Effector CD8-positive, alpha-beta T cell (primary cell): ENCODE measurements at regions not wholly inside any gene's neighbourhood (a gene's known extent, or its start where the extent isn't known, plus 50 kb on each side); places are given as distances from the start of the nearest gene placed in this dataset.
"Not testable (repeated sequence)": the region's sequence is repeated elsewhere in the genome, so short reads cannot be mapped to it uniquely, and the experiment has no call there.

Experiments used
- DNase-seq: peaks from one replicate; lab custom pipeline; 2025; lab: John Stamatoyannopoulos, UW

DNA sequence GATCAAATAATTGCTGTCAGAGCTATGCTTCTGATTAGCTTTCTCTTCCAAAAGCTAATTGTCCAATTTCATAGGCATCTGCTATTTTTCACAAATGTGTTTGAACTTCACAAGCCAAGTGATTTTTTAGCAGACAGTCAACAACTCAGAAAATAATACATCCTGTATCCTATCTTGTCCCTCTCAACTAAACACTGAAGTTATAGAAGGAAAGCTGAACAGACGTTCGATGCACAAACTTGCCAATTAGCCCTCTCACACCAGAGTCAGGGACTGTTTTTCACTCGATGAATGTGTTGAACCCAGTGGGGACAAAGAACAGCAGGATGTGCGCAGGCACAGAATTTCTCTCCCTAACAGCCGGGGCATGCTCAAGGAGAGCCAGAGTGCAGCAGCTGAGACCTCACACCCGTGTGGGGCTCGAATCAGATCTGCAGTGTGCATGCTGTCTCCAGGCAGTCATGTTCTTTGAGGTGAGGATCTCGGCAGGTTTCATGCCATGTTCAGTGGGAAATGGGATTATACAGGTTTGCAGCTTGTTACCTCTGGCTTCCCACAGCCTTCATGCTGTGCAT, 246.7 kb upstream of the SDK2 start:
- DNase-seq, result no peak

DNA sequence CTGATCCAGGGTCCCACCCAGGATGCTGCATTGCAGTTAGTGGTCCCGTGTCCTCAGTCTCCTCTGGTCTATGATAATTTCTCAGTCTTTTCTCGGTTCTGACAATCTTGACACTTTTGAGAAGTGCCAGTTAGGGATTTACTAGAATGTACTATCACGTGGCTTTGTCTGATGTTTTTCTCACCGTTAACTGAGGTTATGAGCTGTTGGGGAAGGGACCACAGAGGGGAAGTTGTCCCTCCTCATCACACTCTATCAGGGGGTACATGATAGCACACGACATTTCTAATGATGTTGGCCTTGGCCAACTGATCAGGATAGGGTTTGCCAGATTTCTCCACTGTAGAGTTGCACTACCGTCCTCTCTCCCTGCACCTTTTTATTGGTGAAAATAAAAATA, 250.9 kb upstream of the SDK2 start:
- DNase-seq, result no peak

- DNase-seq, result no peak
Measured at GRCh38 chr17:73896966-73897365, 252.7 kb upstream of the SDK2 start.

GRCh38 chr17:73899839-73900238, 255.6 kb upstream of the SDK2 start:
- DNase-seq, result no peak

DNA sequence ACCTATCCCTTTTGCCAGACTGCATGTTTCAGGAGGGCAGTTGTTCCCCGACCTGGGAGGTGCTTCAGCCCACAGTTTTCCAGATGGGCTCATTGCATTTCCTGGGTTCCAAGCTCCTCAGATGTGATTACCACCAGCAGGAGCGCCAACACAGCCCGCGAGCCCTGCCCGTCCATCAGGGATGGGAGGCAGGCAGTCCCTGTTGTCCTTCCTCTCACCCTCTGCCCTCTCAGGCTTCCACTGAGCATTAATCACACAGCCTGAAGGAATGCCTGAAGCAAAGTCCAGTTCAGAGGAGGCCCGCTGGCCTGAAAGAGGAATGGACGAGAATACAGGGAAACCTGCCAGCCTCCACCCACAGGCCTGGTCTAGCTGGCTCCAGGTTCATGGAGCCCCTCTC, 256.3 kb upstream of the SDK2 start:
- no peak for DNase-seq

DNA sequence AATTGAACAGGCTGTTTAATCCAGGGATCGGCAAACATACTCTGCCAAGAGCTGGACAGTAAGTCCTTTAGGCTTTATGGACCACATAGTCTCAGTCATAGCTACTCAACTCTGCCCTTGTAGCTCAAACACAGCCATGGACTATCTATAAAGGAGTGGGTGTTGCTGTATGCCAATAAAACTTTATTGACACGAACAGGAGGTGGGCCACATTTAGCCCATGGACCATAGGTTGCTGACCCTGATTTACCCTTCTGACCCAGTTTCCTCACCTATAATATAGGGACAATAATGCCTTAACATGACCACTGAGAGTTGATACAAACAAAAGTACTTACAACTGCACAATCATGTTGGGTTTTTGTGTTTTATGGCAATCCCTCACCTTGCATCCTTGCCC, 257.0 kb upstream of the SDK2 start:
- DNase-seq, result no peak

- DNase-seq, result no peak
Measured at GRCh38 chr17:73901661-73902415, 257.6 kb upstream of the SDK2 start.

DNA sequence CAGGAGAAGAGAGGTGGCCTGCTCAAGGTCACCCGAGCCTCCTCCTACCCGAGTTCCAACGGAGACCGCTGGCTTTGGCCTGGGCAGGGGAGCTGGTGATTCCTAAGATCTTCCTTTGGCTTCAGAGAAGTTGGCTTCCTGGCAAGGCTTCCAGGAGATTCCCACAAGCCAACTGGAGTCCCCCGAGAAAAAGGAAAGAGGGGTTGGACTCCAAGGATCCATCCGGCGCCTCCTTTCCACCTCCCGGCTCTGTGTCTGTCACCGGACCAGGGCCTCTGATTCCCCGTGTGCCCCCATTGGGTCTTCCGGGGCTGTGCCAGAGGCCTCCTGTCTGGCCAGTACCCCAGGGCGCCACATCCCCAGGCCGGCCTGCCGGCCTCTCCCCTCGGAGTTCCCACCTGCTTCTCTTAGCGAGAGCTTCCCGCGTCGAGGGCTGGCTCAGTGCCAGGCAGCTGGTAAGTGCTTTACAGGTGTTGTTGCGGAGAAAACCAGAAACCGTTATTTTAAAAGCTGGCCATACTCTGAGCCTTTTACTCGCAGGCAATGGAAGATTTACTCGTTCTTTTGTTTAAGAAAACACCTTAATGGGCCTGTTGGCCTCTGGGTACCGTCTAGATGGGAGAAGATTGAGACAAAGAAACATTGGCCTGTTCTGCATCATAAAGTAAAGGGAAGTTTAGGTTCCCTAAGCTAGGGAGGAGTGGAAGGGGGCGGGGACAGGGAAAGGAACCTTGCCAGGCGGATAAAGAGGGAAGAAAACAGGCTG, 258.4 kb upstream of the SDK2 start:
- no peak for DNase-seq

DNA sequence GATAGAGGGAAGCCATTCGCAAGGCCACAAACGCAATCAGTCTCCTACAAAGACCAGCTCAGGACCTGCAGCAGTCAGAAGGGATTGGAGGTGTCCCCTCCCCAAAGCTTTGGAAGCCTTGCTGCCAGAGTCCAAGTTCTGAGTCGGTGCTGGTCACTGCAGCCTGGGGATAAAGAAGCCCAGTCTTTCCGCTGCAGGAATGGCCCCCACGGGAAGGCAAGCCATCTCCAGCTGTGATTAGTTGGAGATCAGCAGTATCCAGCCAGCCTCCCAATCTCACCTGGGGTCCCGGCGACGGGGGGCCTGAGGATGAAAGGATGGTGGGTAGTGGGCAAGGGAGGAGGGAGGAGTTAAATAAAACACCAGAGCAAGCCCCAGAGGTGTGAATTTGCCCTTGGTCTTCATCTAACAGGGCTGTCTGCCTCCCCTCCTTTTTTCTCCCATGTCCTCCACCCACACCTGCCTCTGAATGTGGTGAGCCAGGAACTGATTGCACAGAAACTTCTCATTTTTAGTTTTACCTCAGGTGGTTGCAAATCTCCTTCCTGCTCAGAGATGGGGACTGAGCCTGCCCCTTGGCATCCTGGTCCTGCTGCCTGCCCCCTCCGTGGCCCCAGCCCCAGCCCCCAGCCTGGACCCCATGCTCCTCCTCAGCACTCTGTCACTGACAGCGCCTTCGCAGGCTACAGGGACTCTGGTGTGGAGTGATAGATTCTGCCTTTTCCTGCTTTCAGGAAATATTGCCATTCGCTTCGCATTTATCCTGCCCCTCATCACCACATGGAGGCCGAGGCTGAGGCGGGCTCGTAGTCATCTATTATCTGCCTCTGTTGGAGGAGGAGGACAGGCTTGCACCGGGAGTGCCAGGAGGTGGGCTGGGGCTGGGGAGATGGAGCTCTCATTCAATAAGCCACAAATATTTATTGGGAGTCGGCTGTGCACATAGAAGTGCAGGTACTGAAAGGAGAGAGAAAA, 262.9 kb upstream of the SDK2 start:
- no peak for DNase-seq

DNA sequence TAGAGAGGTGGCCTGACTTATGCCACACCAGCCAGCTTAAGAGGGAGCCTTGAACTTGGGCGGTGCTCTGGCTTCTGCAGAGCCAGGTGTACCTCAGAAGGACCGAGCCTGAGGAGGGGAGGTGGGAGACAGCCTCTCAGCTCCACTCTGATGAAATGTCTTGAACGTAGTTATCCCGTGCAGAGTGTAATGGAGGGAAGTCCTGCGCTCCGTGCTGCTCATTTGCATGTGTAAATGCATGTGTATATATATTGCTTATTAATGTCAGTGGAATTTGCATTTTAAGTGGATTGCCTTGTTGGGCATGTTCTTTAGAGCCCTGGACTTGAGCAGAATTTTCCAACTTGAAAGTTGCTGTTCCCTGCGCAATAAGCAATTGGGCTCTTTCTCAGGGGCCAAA, 264.9 kb upstream of the SDK2 start:
- DNase-seq, result no peak

DNA sequence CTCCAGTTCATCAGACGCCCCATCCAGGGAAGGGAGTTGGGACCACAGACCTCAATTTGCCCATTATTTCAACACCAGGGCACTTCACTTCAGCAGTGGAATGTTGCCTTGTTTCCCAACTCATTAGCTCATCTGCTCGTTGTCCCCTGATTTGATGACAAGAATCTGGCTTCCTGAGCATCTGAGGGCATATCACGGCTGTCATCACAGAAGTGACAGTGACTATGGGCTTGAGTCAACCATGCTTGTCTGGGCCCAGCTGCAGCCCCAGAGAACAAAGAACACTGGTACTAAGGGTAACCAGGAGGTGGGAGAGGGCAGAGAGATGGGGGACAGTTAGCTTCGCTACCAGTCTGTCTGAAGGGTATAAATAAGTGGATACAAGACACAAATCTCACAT, 266.0 kb upstream of the SDK2 start:
- no peak for DNase-seq

DNA sequence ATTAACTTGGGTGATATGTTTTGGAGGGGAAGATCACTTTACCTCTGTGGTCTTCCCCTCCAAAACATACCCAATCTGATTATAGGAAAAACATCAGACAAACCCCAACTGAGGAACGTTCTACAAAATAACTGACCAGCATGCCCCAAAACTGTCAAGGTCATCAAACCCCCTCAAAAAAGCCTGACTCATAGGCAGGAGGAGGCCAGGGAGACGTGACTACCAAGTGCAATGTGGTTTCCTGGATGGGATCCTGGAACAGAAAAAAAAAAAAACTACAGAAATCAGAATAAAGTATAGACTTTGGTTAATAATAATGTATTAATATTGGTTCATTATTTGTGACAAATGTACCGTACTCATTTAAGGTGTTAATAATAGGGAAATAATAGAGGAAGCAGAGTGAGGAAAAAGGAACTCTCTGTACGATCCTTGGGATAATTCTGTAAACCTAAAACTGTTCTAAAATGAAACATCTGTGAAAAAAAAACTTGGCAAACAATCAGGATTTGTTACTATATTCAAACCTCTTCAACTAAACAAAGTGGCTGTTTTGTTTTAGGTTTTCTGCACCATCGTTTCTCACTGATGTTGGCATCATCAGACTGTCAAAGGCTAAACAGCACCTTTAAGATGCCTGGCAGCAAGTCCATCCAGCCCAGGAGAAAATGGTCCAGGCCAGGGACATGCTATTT, 266.7 kb upstream of the SDK2 start:
- DNase-seq, result no peak

DNA sequence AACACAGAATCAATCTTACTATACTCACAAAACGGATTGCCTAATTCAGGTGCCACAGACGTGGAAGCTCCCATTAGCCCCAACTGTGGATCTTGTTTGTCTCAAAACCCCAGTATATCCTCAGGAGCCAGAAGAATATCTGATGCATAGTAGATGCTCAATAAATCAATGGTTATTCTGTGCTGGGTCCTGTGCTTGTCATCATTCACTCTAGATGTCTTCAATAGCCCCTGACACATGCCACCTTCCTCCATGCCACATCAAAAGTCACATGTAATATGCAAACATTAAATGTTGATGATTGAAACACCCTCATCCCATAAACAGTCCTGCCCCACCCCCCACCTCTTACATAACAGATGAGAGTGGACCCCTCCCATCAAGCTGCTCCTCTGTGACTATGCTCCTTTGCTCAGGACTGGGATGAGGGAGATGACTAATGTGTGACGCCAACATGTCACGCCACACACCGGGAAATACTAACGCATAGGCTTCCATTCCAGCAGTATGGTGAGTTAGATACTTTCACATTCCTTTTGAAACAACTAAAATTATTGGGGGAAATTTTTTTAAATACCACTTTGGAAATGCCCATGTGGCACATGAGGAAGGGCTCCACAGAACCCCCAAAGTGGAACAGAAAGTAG, 267.6 kb upstream of the SDK2 start:
- DNase-seq, result no peak

DNA sequence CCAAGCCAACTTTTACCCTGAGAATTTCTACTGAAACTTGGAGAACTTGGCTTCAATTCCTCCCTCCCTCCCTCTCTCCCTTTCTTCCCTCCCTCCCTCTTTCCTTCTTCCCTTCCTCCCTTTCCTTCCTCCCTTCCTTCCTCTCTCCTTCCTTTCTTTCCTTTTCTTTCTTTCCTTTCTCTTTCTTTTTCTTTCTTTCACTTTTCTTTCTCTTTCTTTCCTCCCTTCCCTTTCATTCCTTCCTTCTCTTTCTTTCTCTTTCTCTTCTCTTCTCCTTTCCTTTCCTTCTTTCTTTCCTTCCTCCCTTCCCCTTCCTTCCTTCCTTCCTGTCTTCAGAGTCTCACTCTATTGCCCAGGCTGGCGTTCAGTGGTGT, 268.1 kb upstream of the SDK2 start:
- DNase-seq, result no peak

- no peak for DNase-seq
Measured at GRCh38 chr17:73914536-73915274, 270.5 kb upstream of the SDK2 start.

DNA sequence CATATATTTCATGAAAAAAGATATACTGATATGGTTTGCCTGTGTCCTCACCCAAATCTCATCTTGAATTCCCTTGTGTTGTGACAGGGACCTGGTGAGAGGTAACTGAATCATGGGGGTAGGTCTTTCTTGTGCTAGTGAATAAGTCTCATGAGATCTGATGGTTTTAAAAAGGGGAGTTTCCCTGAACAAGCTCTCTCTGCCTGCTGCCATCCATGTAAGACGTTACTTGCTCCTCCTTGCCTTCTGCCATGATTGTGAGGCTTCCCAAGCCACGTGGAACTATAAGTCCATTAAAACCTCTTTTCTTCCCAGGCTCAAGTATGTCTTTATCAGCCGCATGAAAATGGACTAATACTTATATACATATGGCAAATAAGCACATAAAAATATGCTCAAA, 274.8 kb upstream of the SDK2 start:
- DNase-seq, result not testable (repeated sequence)

DNA sequence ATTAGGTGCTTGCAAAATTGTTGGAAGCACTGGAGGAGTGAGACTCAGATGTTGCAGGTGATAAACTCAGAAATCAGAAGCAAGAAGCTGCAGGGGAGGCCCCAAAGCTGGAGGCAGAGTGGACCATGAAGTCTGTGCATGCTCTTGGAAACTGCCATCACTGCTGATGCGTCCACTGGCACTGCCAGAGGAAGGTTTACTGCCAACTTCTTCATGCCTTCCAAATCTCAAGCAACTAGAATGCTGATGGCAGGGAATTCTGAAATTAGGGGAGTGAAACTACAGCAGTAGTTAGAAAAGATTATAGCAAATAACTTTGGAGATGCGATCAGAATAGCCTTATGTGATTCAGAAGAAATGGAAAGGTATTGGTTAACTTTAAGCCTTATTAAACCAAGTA, 277.1 kb upstream of the SDK2 start:
- DNase-seq, result no peak

DNA sequence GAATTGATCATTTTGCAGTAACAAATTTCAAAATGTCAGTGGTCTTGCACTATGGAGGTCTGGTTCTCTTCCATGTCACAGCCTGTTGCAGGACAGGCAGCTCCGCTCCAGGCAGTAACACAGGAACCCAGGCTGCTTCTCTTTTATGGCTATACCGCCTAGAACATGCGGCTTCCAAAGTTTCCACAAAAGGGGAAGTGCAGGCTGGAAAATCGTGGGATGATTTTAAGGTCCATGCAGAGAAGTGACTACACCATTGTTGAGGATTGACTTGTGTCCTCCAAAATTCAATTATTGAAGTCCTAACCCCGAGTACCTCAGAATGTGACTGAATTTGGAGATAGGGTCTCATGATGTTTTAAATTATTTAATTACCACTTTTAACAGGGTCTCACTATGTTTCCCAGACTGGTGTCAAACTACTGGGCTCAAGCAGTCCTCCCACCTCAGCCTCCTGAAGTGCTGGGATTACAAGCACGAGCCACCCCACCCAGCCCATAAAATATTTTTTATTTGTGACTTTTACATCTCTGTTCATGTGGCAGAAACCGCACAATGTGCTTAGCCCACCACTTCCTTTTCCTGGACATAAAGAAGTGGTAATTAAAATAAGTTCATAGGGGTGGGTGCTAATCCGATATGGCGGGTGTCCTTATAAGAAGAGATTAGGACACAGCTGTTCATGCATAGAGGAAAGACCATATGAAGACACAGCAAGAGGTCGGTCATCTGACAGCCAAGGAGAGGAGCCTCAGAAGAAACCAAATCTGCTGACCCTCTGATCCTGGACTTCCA, 279.2 kb upstream of the RPL38 start:
- no peak for DNase-seq

DNA sequence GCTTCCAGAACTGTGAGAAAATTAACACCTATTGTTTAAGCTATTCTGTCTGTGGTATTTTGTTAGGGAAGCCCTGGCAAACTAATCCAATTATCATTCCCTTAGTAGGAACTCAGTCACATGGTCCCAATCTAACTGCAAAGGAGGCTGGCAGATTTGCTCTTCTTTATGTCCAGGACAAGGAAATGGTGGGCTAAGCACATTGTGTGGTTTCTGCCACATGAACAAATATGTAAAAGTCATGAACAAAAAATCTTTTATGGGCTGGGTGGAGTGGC, 278.6 kb upstream of the RPL38 start:
- DNase-seq, result no peak
